Right renal cortex interstitium (tissue), 3 donors: ENCODE measurements at regions not wholly inside any gene's neighbourhood (a gene's known extent, or its start where the extent isn't known, plus 50 kb on each side); places are given as distances from the start of the nearest gene placed in this dataset.

Experiments
- DNase-seq, 3 donors: peaks; one replicate each; pipeline ENCODE4 v3.0.0-alpha.2; 2013; ENCODE audit warnings: low read depth in 3 of 3, low spot score in 2 of 3

- DNase-seq: peak in 1 of 3 donors; percentile 10
Observed at GRCh38 chr1:38327559-38327973, 281.0 kb upstream of the POU3F1 start.

DNA sequence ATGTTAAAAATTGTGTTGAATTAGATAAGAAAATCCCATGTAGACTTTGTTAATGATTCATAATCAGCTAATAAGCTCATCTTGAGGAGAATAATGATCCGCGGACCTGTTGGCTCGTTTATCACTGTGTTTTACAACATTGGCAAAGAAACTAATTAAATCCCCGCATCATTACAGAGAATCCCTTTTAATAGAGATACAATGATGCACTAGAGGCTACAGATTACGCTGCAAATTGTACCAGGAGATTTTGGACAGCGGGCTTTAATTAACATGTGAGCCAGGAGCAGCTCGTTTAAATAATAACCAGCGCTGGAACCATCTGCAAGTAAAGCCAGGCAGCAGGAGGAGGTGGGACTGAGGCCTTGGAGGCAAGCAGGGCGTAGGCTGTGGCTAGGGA lies 280.3 kb upstream of the POU3F1 start:
- DNase-seq: no peak

DNA sequence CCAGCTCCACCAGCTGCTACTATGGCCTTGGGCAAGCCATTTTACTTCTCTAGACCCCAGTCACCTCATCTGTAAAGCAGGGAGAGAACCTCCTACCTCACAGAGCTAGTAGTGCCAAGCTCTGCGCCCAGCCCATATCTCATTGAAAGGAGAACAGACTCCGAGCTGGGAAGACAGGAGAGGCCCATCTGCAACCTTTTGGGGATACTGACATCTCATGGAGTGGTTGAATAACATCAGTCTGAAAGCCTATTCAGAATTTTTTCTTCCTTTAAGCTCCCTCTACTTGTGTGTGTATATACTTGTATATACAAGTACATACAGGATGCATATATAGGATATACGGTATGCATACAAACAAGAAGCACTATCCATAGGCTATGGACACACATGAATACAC lies 279.5 kb upstream of the POU3F1 start:
- no peak for DNase-seq

GRCh38 chr1:38312753-38313152 lies 266.2 kb upstream of the POU3F1 start:
- no peak for DNase-seq

DNA sequence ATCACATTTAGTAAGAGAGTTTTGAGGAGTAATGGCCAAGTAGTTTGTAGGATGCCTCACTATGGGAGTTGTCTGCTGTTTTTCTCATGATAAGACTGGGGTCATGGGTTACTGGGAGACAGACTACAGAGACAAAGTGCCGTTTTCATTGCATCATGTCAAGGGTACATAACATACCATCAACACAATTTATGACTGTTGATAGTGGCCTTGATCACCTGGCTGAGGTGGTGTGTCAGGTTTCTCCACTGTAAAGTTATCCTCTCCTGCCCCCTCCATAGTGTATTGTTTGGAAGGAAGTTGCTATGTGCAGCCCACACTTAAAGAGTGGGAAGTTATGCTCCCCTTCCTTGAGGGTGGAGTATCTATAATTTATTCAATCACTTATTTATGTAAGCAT lies 263.5 kb upstream of the POU3F1 start:
- no peak for DNase-seq

GRCh38 chr1:38308780-38309179 lies 262.2 kb upstream of the POU3F1 start:
- no peak for DNase-seq

DNA sequence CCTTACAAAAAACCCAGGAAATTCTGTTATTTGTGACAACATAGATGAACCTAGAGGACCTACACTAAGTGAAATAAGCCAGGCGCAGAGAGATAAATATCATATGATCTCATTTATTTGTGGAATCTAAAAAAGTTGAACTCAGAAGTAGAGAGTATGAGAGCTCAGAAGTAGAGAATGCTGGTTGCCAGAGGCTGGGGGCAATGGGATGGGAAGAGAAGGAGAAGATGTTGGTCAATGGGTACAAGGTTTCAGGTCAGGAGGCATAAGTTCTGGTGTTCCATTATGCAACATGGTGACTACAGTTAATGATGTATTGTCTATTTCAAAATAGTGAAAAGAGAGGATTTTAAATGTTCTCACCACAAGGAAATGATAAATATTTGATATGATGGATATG lies 259.1 kb upstream of the POU3F1 start:
- no peak for DNase-seq

- no peak for DNase-seq
Observed at GRCh38 chr1:38303843-38304242, 257.2 kb upstream of the POU3F1 start.

GRCh38 chr1:38301040-38301439 lies 254.4 kb upstream of the POU3F1 start:
- no peak for DNase-seq

- no peak for DNase-seq
Observed at GRCh38 chr1:38300616-38301015, 254.0 kb upstream of the POU3F1 start.

GRCh38 chr1:38297842-38298241 lies 251.2 kb upstream of the POU3F1 start:
- no peak for DNase-seq

DNA sequence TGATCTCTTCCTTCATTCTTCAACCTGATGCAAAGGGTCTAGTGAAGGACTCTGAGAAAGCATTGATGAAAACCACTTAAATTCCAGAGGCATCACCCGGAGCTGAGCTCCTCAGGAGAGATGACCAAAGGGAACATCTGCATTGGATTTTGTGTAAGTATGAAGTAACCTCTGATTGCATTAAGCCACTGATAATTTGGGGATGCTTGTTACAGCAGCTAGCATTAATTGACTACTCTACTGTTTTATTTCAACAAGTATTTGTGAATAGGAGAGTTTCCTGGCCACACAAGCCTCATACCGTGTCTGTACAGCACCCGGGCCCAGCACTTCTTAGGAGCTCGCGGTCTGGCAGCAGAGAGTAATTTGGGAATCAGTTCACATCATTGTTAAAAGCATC lies 250.7 kb upstream of the POU3F1 start:
- DNase-seq: no peak

DNA sequence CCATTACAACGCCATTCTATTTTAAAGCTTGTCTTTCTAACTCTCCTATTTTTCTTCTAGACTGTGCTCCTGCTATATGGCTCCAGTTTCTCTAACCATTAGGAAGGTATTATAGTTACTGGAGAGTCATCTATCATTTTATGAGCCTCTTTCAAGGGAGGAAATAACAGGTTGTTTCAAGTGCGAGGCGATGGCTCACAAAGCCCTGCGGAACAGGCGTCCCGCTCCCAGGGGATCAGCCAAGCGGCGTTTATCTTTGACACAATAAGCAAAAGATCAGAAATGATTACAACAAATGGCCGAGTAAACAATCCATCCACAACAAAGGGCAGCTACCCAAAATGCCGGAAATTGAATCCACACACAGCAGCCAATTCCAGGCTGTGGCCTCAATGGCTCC lies 249.5 kb upstream of the POU3F1 start:
- DNase-seq: no peak

GRCh38 chr1:38293567-38293966 lies 247.0 kb upstream of the POU3F1 start:
- no peak for DNase-seq

- DNase-seq: no peak
Observed at GRCh38 chr1:38292969-38293368, 246.4 kb upstream of the POU3F1 start.

DNA sequence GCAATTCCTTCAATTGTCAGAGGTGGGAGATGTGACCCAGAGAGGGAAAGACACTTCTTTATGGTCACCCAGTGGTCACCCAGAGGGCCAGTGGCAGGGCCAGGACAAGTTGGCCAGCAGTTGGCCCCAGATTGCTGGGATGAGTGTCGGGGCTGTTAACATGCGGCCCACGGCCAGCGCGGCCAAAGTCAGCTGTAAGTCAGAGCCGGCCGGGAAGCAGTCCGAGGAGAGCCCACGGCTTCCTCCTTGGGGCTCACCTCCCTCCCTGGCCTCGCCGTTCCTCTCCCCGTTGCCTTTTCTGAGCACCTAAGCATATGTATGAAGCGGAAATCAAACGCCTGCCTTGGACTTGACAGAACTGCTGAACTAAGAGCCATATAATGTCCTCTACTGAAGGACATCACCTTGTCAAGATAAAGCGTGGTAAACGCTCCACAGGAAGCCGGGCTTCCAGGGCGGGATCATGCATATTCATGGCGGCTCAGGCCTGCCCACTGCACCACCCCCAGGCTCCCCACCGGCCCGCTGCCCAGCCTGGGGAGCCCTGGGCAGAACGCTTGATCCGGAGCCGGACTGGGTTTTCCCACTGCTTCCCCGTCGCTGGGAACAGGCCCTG lies 245.4 kb upstream of the POU3F1 start:
- no peak for DNase-seq

DNA sequence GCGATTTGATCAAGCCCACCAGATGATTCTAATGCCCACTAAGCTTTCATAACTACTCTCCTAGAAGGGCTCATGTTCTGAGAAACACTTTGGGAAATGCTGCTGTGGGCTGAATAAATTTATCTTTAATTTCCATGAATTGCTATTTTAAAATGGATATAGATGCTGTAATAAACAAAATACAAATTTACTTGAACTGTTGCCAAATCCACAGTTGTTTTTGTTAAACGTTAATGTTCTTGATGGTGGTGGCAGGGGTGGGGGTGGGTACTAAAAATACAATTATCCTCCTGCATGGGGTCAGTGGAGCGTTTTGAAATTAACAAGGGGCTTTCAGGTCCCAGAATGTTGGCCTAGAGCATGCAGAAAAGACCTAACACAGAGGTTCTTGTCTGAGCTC lies 244.7 kb upstream of the POU3F1 start:
- DNase-seq: no peak

GRCh38 chr1:38289034-38289433 lies 242.4 kb upstream of the POU3F1 start:
- no peak for DNase-seq

DNA sequence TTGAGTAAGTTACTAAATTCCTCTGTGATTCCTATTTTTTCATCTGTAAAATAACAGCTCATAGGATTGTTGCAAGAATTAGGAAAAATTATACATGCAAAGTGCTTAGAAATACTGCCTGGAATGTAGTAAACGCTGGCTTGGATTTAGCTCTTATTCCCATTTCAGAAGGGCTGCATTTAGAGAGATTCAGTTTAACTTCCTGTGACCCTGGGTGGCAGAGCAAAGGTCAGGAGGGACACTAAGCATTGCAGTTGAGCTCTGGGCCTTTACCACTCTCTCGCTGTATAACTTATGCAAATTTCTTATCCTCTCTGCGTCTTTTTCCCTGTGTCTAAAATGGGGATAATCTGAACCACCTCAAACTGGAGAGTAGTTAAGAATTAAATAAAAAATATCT lies 241.0 kb upstream of the POU3F1 start:
- DNase-seq: no peak

DNA sequence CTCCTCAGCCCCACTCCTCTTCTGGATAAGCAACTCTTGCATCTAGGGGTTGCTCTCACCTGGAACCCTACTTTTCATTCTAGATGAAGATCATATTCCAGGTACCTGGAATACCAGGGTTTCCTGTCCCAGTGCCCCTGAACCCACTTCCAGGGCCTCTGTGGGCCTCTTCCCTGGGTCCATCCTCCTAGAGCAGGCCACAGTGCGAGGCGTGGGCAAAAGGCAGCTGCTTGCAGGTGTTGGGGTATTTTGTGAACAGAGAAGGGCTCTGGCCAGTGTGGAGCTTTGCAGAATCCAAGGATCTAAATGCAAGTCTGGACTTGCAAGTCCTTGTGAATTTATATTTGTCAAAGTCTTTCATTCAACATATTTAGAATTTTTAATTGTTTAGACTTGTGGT lies 240.4 kb upstream of the POU3F1 start:
- DNase-seq: no peak

DNA sequence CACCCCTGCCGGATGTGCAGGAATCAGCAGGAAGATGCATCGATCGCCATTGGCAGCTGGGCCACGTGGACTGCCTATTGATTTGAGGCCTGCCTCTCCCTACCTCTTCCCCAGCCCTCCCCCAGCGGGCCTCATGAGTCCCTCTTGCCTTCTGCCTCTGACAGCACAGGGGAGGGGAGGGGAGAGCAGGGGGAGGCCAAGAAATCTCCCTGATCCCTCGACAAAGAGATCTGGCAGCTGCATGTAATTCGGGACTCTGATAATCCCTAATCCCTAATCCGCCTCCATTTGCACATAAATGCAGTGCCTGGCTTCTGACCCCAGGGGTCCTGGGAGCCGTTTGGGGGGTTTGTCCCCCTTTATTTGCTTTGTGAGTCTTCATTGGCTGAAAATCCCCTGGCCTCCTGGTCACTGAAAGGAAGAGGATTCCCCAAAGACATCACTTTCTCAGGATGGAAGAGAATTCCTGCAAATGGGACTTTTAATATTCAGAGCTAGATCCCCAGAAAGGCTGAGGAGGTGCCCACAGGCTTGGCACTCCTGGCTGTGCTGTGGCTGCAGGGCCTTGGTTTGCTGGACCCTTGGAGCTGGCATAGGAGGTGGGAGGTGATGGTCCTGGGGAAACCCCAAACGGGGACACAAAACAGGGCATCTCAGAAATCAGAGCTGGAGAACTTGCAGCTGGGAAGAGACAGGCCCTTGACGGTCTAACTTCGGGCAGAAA lies 239.4 kb upstream of the POU3F1 start:
- DNase-seq: no peak

- DNase-seq: no peak
Observed at GRCh38 chr1:38284953-38285352, 238.4 kb upstream of the POU3F1 start.
